ENCODE measurements at regions not wholly inside any gene's neighbourhood (a gene's known extent, or its start where the extent isn't known, plus 50 kb on each side); places are given as distances from the start of the nearest gene placed in this dataset.

GRCh38 chr18:8928847-8929780, 173.4 kb upstream of the NDUFV2 start:
- no peak overlapping the region for H3K27ac ChIP-seq (ENCODE audit: control insufficient read depth, insufficient read depth, low read length)
- H3K9me3 ChIP-seq (ENCODE audit: control insufficient read depth, low read depth, low read length) = peaks cover 2% of the 10 kb centered on the region
- TF ChIP-seq EZH2 (IDR thresholded peaks at IDR 0.05; ENCODE audit: low read length) = no peak
- TF ChIP-seq, protein P1, sequence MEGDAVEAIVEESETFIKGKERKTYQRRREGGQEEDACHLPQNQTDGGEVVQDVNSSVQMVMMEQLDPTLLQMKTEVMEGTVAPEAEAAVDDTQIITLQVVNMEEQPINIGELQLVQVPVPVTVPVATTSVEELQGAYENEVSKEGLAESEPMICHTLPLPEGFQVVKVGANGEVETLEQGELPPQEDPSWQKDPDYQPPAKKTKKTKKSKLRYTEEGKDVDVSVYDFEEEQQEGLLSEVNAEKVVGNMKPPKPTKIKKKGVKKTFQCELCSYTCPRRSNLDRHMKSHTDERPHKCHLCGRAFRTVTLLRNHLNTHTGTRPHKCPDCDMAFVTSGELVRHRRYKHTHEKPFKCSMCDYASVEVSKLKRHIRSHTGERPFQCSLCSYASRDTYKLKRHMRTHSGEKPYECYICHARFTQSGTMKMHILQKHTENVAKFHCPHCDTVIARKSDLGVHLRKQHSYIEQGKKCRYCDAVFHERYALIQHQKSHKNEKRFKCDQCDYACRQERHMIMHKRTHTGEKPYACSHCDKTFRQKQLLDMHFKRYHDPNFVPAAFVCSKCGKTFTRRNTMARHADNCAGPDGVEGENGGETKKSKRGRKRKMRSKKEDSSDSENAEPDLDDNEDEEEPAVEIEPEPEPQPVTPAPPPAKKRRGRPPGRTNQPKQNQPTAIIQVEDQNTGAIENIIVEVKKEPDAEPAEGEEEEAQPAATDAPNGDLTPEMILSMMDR (optimal IDR thresholded peaks at IDR 0.05 in 1 of 3, IDR thresholded peaks at IDR 0.05 in 1 of 3, conservative IDR thresholded peaks at IDR 0.05 in 1 of 3; ENCODE audit: extremely low read depth in 1 of 3, insufficient read depth in 2 of 3, low read length in 3 of 3) = no peak
- H3K36me3 ChIP-seq (ENCODE audit: control insufficient read depth in 2 of 2, extremely low read depth in 1 of 2, insufficient read depth in 2 of 2, low read length in 2 of 2) = no peaks in the 10 kb centered on the region
- H3K9me1 ChIP-seq (ENCODE audit: control insufficient read depth, extremely low read depth, insufficient read depth, low read length) = no peaks in the 10 kb centered on the region
- H3K4me1 ChIP-seq (ENCODE audit: control insufficient read depth, extremely low read depth, insufficient read depth, low read length) = no peaks in the 10 kb centered on the region
- DNase-seq (ENCODE audit: low read depth, low spot score) (no peak), FAIRE-seq (no peak)
- H3K4me3 ChIP-seq (ENCODE audit: control insufficient read depth in 2 of 3, extremely low read depth in 1 of 3, insufficient read depth in 2 of 3, low read depth in 1 of 3, low read length in 3 of 3) = no peak overlapping the region
- dilution Hi-C loops (cut with MboI; ENCODE audit: extremely low pct_ligation_motif_present, low sequenced_read_pairs) = no loop called here
- H3K79me2 ChIP-seq (ENCODE audit: control insufficient read depth, insufficient read depth, low read length) = no peaks in the 10 kb centered on the region
- H2AFZ ChIP-seq (ENCODE audit: control insufficient read depth, low read length) = no peak overlapping the region
- no peak overlapping the region for H3K9ac ChIP-seq (ENCODE audit: control insufficient read depth, extremely low read depth, insufficient read depth, low read length)
- H3K4me2 ChIP-seq (ENCODE audit: control insufficient read depth, extremely low read depth, insufficient read depth, low read depth, low read length) = no peak overlapping the region
- H4K20me1 ChIP-seq (ENCODE audit: control insufficient read depth, extremely low read depth, insufficient read depth, low read length) = no peaks in the 10 kb centered on the region
- H3K27me3 ChIP-seq (ENCODE audit: control insufficient read depth, extremely low read depth, insufficient read depth, low read length) = no peaks in the 10 kb centered on the region

GRCh38 chr18:8930990-8931616, 171.4 kb upstream of the NDUFV2 start:
- dilution Hi-C loops (cut with MboI; ENCODE audit: extremely low pct_ligation_motif_present, low sequenced_read_pairs) = no loop called here
- peaks cover 2% of the 10 kb centered on the region for H3K9me3 ChIP-seq (ENCODE audit: control insufficient read depth, low read depth, low read length)
- H3K36me3 ChIP-seq (ENCODE audit: control insufficient read depth in 2 of 2, extremely low read depth in 1 of 2, insufficient read depth in 2 of 2, low read length in 2 of 2) = no peaks in the 10 kb centered on the region
- H3K4me2 ChIP-seq (ENCODE audit: control insufficient read depth, extremely low read depth, insufficient read depth, low read depth, low read length) = no peak overlapping the region
- FAIRE-seq (no peak), DNase-seq (ENCODE audit: low read depth, low spot score) (no peak)
- H3K9me1 ChIP-seq (ENCODE audit: control insufficient read depth, extremely low read depth, insufficient read depth, low read length) = no peaks in the 10 kb centered on the region
- no peak overlapping the region for H2AFZ ChIP-seq (ENCODE audit: control insufficient read depth, low read length)
- H4K20me1 ChIP-seq (ENCODE audit: control insufficient read depth, extremely low read depth, insufficient read depth, low read length) = no peaks in the 10 kb centered on the region
- H3K4me1 ChIP-seq (ENCODE audit: control insufficient read depth, extremely low read depth, insufficient read depth, low read length) = no peaks in the 10 kb centered on the region
- H3K79me2 ChIP-seq (ENCODE audit: control insufficient read depth, insufficient read depth, low read length) = no peaks in the 10 kb centered on the region
- H3K27ac ChIP-seq (ENCODE audit: control insufficient read depth, insufficient read depth, low read length) = no peak overlapping the region
- TF ChIP-seq EZH2 (IDR thresholded peaks at IDR 0.05; ENCODE audit: low read length) = no peak
- TF ChIP-seq, protein P1 (optimal IDR thresholded peaks at IDR 0.05 in 1 of 3, IDR thresholded peaks at IDR 0.05 in 1 of 3, conservative IDR thresholded peaks at IDR 0.05 in 1 of 3; ENCODE audit: extremely low read depth in 1 of 3, insufficient read depth in 2 of 3, low read length in 3 of 3) = no peak
- H3K9ac ChIP-seq (ENCODE audit: control insufficient read depth, extremely low read depth, insufficient read depth, low read length) = no peak overlapping the region
- no peaks in the 10 kb centered on the region for H3K27me3 ChIP-seq (ENCODE audit: control insufficient read depth, extremely low read depth, insufficient read depth, low read length)
- H3K4me3 ChIP-seq (ENCODE audit: control insufficient read depth in 2 of 3, extremely low read depth in 1 of 3, insufficient read depth in 2 of 3, low read depth in 1 of 3, low read length in 3 of 3) = no peak overlapping the region
